ENCODE measurements at regions not wholly inside any gene's neighbourhood (a gene's known extent, or its start where the extent isn't known, plus 50 kb on each side); places are given as distances from the start of the nearest gene placed in this dataset.

GRCh38 chr5:18829539-18829938 is 1158.5 kb downstream of the CDH18 start:
- DNase-seq, result no peak

GRCh38 chr5:18850216-18850615 is 1137.8 kb downstream of the CDH18 start:
- DNase-seq, result no peak

- DNase-seq, result no peak
These were observed 1115.0 kb downstream of the CDH18 start for GRCh38 chr5:18872978-18873377.

- DNase-seq, result no peak
These were observed 1111.4 kb downstream of the CDH18 start for GRCh38 chr5:18876565-18876964.

- no peak for DNase-seq
These were observed 1106.4 kb downstream of the CDH18 start for GRCh38 chr5:18881615-18882014.

GRCh38 chr5:18882154-18882553 is 1105.8 kb downstream of the CDH18 start:
- no peak for DNase-seq

- DNase-seq, result no peak
These were observed 1099.2 kb downstream of the CDH18 start for GRCh38 chr5:18888821-18889220.

- no peak for DNase-seq
These were observed 1087.4 kb downstream of the CDH18 start for GRCh38 chr5:18900644-18901043.

- no peak for DNase-seq
These were observed 1067.0 kb downstream of the CDH18 start for GRCh38 chr5:18920966-18921365.

GRCh38 chr5:18932081-18932480 is 1055.9 kb downstream of the CDH18 start:
- DNase-seq, result no peak

GRCh38 chr5:18944771-18945170 is 1043.2 kb downstream of the CDH18 start:
- no peak for DNase-seq

GRCh38 chr5:18954239-18954638 is 1033.8 kb downstream of the CDH18 start:
- no peak for DNase-seq

- no peak for DNase-seq
These were observed 1028.5 kb downstream of the CDH18 start for GRCh38 chr5:18959535-18959934.

GRCh38 chr5:18961234-18961633 is 1026.8 kb downstream of the CDH18 start:
- no peak for DNase-seq

- no peak for DNase-seq
These were observed 1022.1 kb downstream of the CDH18 start for GRCh38 chr5:18965893-18966292.

- DNase-seq, result no peak
These were observed 1020.4 kb downstream of the CDH18 start for GRCh38 chr5:18967637-18968036.

- no peak for DNase-seq
These were observed 1019.0 kb downstream of the CDH18 start for GRCh38 chr5:18968966-18969365.

- DNase-seq, result no peak
These were observed 1018.0 kb downstream of the CDH18 start for GRCh38 chr5:18970000-18970399.

GRCh38 chr5:18972177-18972576 is 1015.8 kb downstream of the CDH18 start:
- DNase-seq, result no peak

- no peak for DNase-seq
These were observed 1012.4 kb downstream of the CDH18 start for GRCh38 chr5:18975624-18976023.

- no peak for DNase-seq
These were observed 1010.1 kb downstream of the CDH18 start for GRCh38 chr5:18977880-18978279.

GRCh38 chr5:18984559-18985080 is 1003.4 kb downstream of the CDH18 start:
- no peak for DNase-seq

GRCh38 chr5:18985171-18985758 is 1002.7 kb downstream of the CDH18 start:
- no peak for DNase-seq

- no peak for DNase-seq
These were observed 1000.9 kb downstream of the CDH18 start for GRCh38 chr5:18987101-18987500.

- no peak for DNase-seq
These were observed 997.1 kb downstream of the CDH18 start for GRCh38 chr5:18990852-18991251.

Data from DMS79 treated with DMSO at 0.1 percent for 48 hours (cell line).